GM06990 (cell line): ENCODE measurements at regions not wholly inside any gene's neighbourhood (a gene's known extent, or its start where the extent isn't known, plus 50 kb on each side); places are given as distances from the start of the nearest gene placed in this dataset.

Source experiments
- DNase-seq: peaks from one replicate; pipeline ENCODE4 v3.0.0-alpha.2; 2011; ENCODE audit not compliant: insufficient read length; ENCODE audit errors: extremely low read depth
- H3K27me3 ChIP-seq: replicated peaks from 2 replicates; pipeline ENCODE4 v1.6.0; 2011; ENCODE audit warnings: low read length; ENCODE audit not compliant: control insufficient read depth, insufficient read depth
- H3K36me3 ChIP-seq: 2 replicates; pipeline ENCODE4 v1.5.1; 2011; ENCODE audit warnings: low read length; ENCODE audit not compliant: control insufficient read depth, insufficient read depth
- H3K4me3 ChIP-seq: replicated peaks from 2 replicates; pipeline ENCODE4 v1.5.1; 2011; ENCODE audit warnings: low read depth, mild to moderate bottlenecking, control low read depth, low read length
- CTCF ChIP-seq: IDR thresholded peaks from 2 replicates; pipeline ENCODE4 v1.5.1; 2011; ENCODE audit warnings: low read length, control low read depth, mild to moderate bottlenecking, inconsistent platforms; ENCODE audit not compliant: insufficient read depth, poor library complexity, severe bottlenecking

DNA sequence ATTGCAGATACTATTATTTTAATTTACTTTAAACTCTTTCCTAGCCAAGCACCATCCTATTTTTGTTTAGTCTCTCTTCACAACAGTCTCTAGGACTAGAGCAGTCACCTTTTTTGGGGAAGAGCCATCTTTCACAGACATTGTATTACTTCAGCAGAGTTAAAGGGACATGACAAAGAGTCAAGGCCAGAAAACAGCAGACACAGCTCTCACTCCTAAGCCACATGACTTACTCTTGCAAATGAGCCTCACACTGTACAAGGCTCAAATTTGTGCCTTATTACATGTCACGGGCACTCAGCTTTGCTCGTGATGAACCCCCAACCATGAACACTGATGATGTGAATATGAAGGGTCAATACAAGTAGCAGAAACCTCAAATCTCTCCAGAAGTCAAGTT, 104.3 kb downstream of the ZNF608 start:
- no peaks in the 10 kb centered on the region for H3K27me3 ChIP-seq
- no peak for TF ChIP-seq CTCF
- H3K36me3 ChIP-seq = peaks cover 5% of the 10 kb centered on the region
- no peak for DNase-seq
- H3K4me3 ChIP-seq = no peak overlapping the region

DNA sequence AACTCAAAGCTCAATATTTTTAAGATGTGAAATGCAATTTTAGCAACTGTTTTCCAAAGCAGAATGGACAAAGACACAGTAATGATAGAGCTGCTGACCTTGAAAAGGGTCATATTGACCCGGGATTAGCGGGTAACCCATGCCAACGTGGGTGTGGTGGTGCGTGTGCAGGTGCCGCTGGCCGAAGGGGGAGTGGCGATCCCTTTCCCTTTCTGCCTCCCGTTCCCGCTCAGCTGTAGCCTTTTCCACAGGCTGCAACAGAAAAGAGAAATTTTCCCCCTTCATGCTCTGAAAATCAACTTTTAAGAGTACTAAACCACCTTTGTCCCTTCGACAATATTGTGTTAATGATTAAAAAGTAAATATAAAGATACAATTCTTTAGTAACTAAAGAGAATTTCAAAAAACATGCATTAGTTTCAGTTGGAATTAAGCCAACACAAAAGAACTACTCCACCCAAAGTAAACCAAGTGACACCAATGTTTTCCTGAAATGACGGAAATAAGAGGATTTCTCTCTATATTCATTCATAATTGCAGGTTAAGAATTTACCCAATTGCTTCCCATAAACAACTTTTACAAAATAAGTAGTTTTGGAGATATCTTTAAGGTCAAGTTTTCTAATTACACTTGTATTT, 105.2 kb downstream of the ZNF608 start:
- peaks cover 5% of the 10 kb centered on the region for H3K36me3 ChIP-seq
- no peak for DNase-seq
- TF ChIP-seq CTCF = no peak
- no peaks in the 10 kb centered on the region for H3K27me3 ChIP-seq
- H3K4me3 ChIP-seq = no peak overlapping the region

DNA sequence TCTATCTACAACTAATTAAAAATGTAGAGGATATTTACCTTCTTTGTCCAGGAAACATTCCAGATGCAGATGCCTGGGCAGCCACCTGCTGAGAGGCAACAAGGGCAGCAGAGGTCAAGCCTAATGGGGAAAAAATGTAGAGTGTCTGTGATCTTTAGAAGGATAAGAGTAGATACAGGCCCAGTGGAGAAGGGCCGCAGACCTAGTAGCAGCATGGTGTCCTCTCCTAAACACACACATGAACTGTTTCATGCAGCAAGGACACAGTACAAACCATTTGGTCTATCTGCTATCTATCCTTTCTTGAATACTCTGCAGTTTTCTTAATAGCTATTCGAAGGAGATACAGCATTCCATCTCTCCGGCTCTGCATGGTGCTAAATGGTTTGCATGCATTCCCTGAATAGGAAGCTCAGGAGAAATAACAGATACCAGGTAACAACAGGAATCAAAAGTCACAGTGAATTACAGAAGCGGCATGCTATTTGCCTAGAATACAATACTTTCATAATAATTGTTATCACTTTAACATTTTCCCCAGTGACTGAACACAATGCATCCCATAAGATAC, 107.3 kb downstream of the ZNF608 start:
- DNase-seq = no peak
- H3K27me3 ChIP-seq = no peaks in the 10 kb centered on the region
- H3K36me3 ChIP-seq = peaks cover 4% of the 10 kb centered on the region
- TF ChIP-seq CTCF = no peak
- no peak overlapping the region for H3K4me3 ChIP-seq

- H3K36me3 ChIP-seq = peaks cover 2% of the 10 kb centered on the region
- DNase-seq = no peak
- no peak overlapping the region for H3K4me3 ChIP-seq
- no peaks in the 10 kb centered on the region for H3K27me3 ChIP-seq
- no peak for TF ChIP-seq CTCF
Observed at GRCh38 chr5:124637011-124637410, 109.4 kb downstream of the ZNF608 start.

GRCh38 chr5:124634741-124635323, 111.6 kb downstream of the ZNF608 start:
- no peaks in the 10 kb centered on the region; the same call in 1 of the 2 replicates for H3K36me3 ChIP-seq
- TF ChIP-seq CTCF = no peak
- no peak for DNase-seq
- H3K27me3 ChIP-seq = no peaks in the 10 kb centered on the region
- H3K4me3 ChIP-seq = no peak overlapping the region
